ENCODE measurements at regions not wholly inside any gene's neighbourhood (a gene's known extent, or its start where the extent isn't known, plus 50 kb on each side); places are given as distances from the start of the nearest gene placed in this dataset.
"Not testable (repeated sequence)": the region's sequence is repeated elsewhere in the genome, so short reads cannot be mapped to it uniquely, and the experiment has no call there.

- TF ChIP-seq POLR2A (IDR thresholded peaks at IDR 0.05) (no peak), CTCF (IDR thresholded peaks at IDR 0.05 in 4 of 5, conservative IDR thresholded peaks at IDR 0.05 in 1 of 5) (no peak)
- H3K27me3 ChIP-seq = no peaks in the 10 kb centered on the region
- H3K4me1 ChIP-seq = no peaks in the 10 kb centered on the region
- no peak overlapping the region for H3K4me3 ChIP-seq
- H3K9me3 ChIP-seq = no peaks in the 10 kb centered on the region
- no peak overlapping the region for H3K27ac ChIP-seq
- in situ Hi-C loops (cut with MboI; ENCODE audit: low sequenced_read_pairs in 4 of 4) = no loop called here
- no peaks in the 10 kb centered on the region for H3K36me3 ChIP-seq
- no peak for DNase-seq
- intact Hi-C loops (cut with DNase I; ENCODE audit: low total_unique reads) = no loop called here
- ATAC-seq = no peak
Observed at GRCh38 chr2:77578354-77578753, 56.2 kb upstream of the LRRTM4 start.

- Histone ChIP-seq H3K4me1 (no peaks in the 10 kb centered on the region), H3K27ac (no peak overlapping the region), H3K36me3 (no peaks in the 10 kb centered on the region), H3K9me3 (no peaks in the 10 kb centered on the region), H3K4me3 (no peak overlapping the region), H3K27me3 (no peaks in the 10 kb centered on the region)
- ATAC-seq = no peak
- no peak for DNase-seq
- intact Hi-C loops (cut with DNase I; ENCODE audit: low total_unique reads) (no loop called here), in situ Hi-C loops (cut with MboI; ENCODE audit: low sequenced_read_pairs in 4 of 4) (no loop called here)
- no peak for TF ChIP-seq CTCF (IDR thresholded peaks at IDR 0.05 in 4 of 5, conservative IDR thresholded peaks at IDR 0.05 in 1 of 5)
- no peak for TF ChIP-seq POLR2A (IDR thresholded peaks at IDR 0.05)
Observed at GRCh38 chr2:77579076-77579769, 57.0 kb upstream of the LRRTM4 start.

- DNase-seq (no peak), ATAC-seq (no peak)
- Histone ChIP-seq H3K4me3 (no peak overlapping the region), H3K9me3 (no peaks in the 10 kb centered on the region), H3K27ac (no peak overlapping the region), H3K36me3 (no peaks in the 10 kb centered on the region), H3K4me1 (no peaks in the 10 kb centered on the region), H3K27me3 (no peaks in the 10 kb centered on the region)
- intact Hi-C loops (cut with DNase I; ENCODE audit: low total_unique reads) = no loop called here
- TF ChIP-seq CTCF (IDR thresholded peaks at IDR 0.05 in 4 of 5, conservative IDR thresholded peaks at IDR 0.05 in 1 of 5) (no peak), POLR2A (IDR thresholded peaks at IDR 0.05) (no peak)
- in situ Hi-C loops (cut with MboI; ENCODE audit: low sequenced_read_pairs in 4 of 4) = no loop called here
Observed at GRCh38 chr2:77588438-77588837, 66.3 kb upstream of the LRRTM4 start.

GRCh38 chr2:77590298-77590917 lies 68.2 kb upstream of the LRRTM4 start:
- no peak for DNase-seq
- Histone ChIP-seq H3K4me3 (no peak overlapping the region), H3K4me1 (no peaks in the 10 kb centered on the region), H3K27ac (no peak overlapping the region), H3K36me3 (no peaks in the 10 kb centered on the region), H3K9me3 (no peaks in the 10 kb centered on the region), H3K27me3 (no peaks in the 10 kb centered on the region)
- intact Hi-C loops (cut with DNase I; ENCODE audit: low total_unique reads) (no loop called here), in situ Hi-C loops (cut with MboI; ENCODE audit: low sequenced_read_pairs in 4 of 4) (no loop called here)
- TF ChIP-seq CTCF (IDR thresholded peaks at IDR 0.05 in 4 of 5, conservative IDR thresholded peaks at IDR 0.05 in 1 of 5) (no peak), POLR2A (IDR thresholded peaks at IDR 0.05) (no peak)
- no peak for ATAC-seq

- intact Hi-C loops (cut with DNase I; ENCODE audit: low total_unique reads) = not testable (repeated sequence)
Observed at GRCh38 chr2:77592955-77593354, 70.8 kb upstream of the LRRTM4 start.

More at GRCh38 chr2:77592955-77593354, 70.8 kb upstream of the LRRTM4 start:
- H3K27ac ChIP-seq; H3K9me3 ChIP-seq; in situ Hi-C loops (cut with MboI; ENCODE audit: low sequenced_read_pairs in 4 of 4); H3K36me3 ChIP-seq; ATAC-seq; H3K4me3 ChIP-seq; DNase-seq; H3K4me1 ChIP-seq; H3K27me3 ChIP-seq: not testable (repeated sequence)
